H1 (cell line): ENCODE measurements at regions not wholly inside any gene's neighbourhood (a gene's known extent, or its start where the extent isn't known, plus 50 kb on each side); places are given as distances from the start of the nearest gene placed in this dataset.

ENCODE experiments used
- CTCF ChIA-PET: fragments of 300-600 bp; sonication (Branson Sonifier 250); formaldehyde crosslinking; loops from one replicate; lab custom pipeline; 2021; ENCODE audit not compliant: partially characterized antibody; lab: Charles Lee
- POLR2A ChIA-PET: fragments of 300-600 bp; sonication (Branson Sonifier 250); formaldehyde crosslinking; loops from one replicate; lab custom pipeline; 2021; ENCODE audit warnings: inconsistent platforms; ENCODE audit not compliant: partially characterized antibody; lab: Charles Lee
- DNase-seq, 2 experiments: peaks; one replicate each; pipeline versions ENCODE4 v3.0.0 to v3.0.0-alpha.2; 2010 to 2022; ENCODE audit warnings: low spot score in 2 of 2, low read depth in 1 of 2, mixed read lengths in 1 of 2
- FAIRE-seq: peaks from 2 replicates; lab custom pipeline; 2011; peaks lifted over from hg19 to GRCh38; lab: Jason Lieb, UNC
- H2AFZ ChIP-seq: 2 replicates; pipeline ENCODE4 v1.8.1; 2012; ENCODE audit warnings: low read length, inconsistent platforms
- H2AK5ac ChIP-seq: 2 replicates; pipeline ENCODE4 v1.6.1; 2013; ENCODE audit warnings: low read depth, low read length
- H2BK120ac ChIP-seq: replicated peaks from 2 replicates; pipeline ENCODE3; 2013; ENCODE audit warnings: low read depth, low read length, inconsistent platforms
- H2BK12ac ChIP-seq: 2 replicates; pipeline ENCODE4 v1.6.1; 2013; ENCODE audit warnings: low read depth, low read length
- H2BK15ac ChIP-seq: 2 replicates; pipeline ENCODE4 v1.6.1; 2013; ENCODE audit warnings: low read length
- H2BK20ac ChIP-seq: 2 replicates; pipeline ENCODE4 v1.6.1; 2013; ENCODE audit warnings: low read length
- H2BK5ac ChIP-seq: 2 replicates; pipeline ENCODE4 v1.6.1; 2013; ENCODE audit warnings: low read depth, low read length
- H3K14ac ChIP-seq: 2 replicates; pipeline ENCODE4 v1.6.1; 2013; ENCODE audit warnings: inconsistent platforms; ENCODE audit not compliant: insufficient read length
- H3K18ac ChIP-seq: 2 replicates; pipeline ENCODE4 v1.6.1; 2013; ENCODE audit warnings: low read length; ENCODE audit errors: extremely low read depth
- H3K23ac ChIP-seq: 2 replicates; pipeline ENCODE4 v1.6.1; 2013; ENCODE audit warnings: inconsistent platforms; ENCODE audit not compliant: insufficient read length
- H3K23me2 ChIP-seq: 2 replicates; pipeline ENCODE4 v1.6.1; 2013; ENCODE audit warnings: low read depth, low read length
- H3K27ac ChIP-seq: 2 replicates; pipeline ENCODE4 v1.6.1; 2011; ENCODE audit warnings: low read depth, low read length, inconsistent platforms
- H3K27me3 ChIP-seq, 4 experiments: replicated peaks in 1 of 4; 1 replicate in 1 of 4; 2 replicates in 3 of 4; pipeline versions ENCODE4 v1.6.1 to v1.8.1; 2011 to 2013; ENCODE audit warnings: low read length in 3 of 4, mild to moderate bottlenecking in 3 of 4, inconsistent platforms in 2 of 4, mixed read lengths in 2 of 4, moderate library complexity in 1 of 4; ENCODE audit not compliant: control insufficient read depth in 3 of 4, insufficient read depth in 3 of 4; ENCODE audit errors: extremely low read depth in 1 of 4
- H3K36me3 ChIP-seq, 4 experiments: 2 replicates each; pipeline versions ENCODE4 v1.6.1 to v1.8.1; 2011 to 2013; ENCODE audit warnings: mild to moderate bottlenecking in 4 of 4, low read length in 3 of 4, moderate library complexity in 2 of 4, control low read depth in 1 of 4, inconsistent platforms in 1 of 4; ENCODE audit not compliant: insufficient read depth in 4 of 4, control insufficient read depth in 2 of 4
- H3K4ac ChIP-seq: replicated peaks from 2 replicates; pipeline ENCODE3; 2013; ENCODE audit warnings: low read length, low read depth, mixed read lengths, inconsistent platforms; ENCODE audit not compliant: insufficient read length
- H3K4me1 ChIP-seq, 4 experiments: replicated peaks in 1 of 4; 1 replicate in 1 of 4; 2 replicates in 3 of 4; pipeline versions ENCODE4 v1.6.1 to v1.8.1; 2011 to 2013; ENCODE audit warnings: low read length in 3 of 4, inconsistent platforms in 2 of 4, mixed read lengths in 1 of 4; ENCODE audit not compliant: insufficient read depth in 4 of 4, control insufficient read depth in 3 of 4
- H3K4me2 ChIP-seq, 2 experiments: 2 replicates each; pipeline versions ENCODE4 v1.6.1 to v1.8.1; 2011 to 2013; ENCODE audit warnings: low read depth in 2 of 2, low read length in 2 of 2, control low read depth in 1 of 2, inconsistent platforms in 1 of 2, mild to moderate bottlenecking in 1 of 2; ENCODE audit not compliant: insufficient read depth in 1 of 2
- H3K4me3 ChIP-seq, 4 experiments: fragments of 200-600, 300-600 bp in 1 of 4; sonication (generic), shearing (Covaris generic), sonication (Bioruptor Twin) in 1 of 4; 2 replicates each; pipeline versions ENCODE4 v1.5.1 to v1.8.1; 2011 to 2016; ENCODE audit warnings: low read length in 4 of 4, low read depth in 3 of 4, control low read depth in 2 of 4, inconsistent platforms in 2 of 4, mild to moderate bottlenecking in 2 of 4, mixed read lengths in 1 of 4, moderate library complexity in 1 of 4; ENCODE audit not compliant: insufficient read depth in 2 of 4; ENCODE audit errors: extremely low read depth in 1 of 4
- H3K56ac ChIP-seq: replicated peaks from 2 replicates; pipeline ENCODE3; 2013; ENCODE audit warnings: low read depth, mild to moderate bottlenecking, mixed read lengths, low read length, inconsistent platforms; ENCODE audit not compliant: insufficient read length
- H3K79me1 ChIP-seq: 2 replicates; pipeline ENCODE4 v1.6.1; 2013; ENCODE audit warnings: low read depth, low read length, control low read depth
- H3K79me2 ChIP-seq, 2 experiments: 2 replicates each; pipeline versions ENCODE4 v1.6.1 to v1.8.1; 2012 to 2013; ENCODE audit warnings: low read length in 2 of 2, mild to moderate bottlenecking in 2 of 2, inconsistent platforms in 1 of 2; ENCODE audit not compliant: insufficient read depth in 2 of 2, control insufficient read depth in 1 of 2
- H3K9ac ChIP-seq, 4 experiments: replicated peaks in 1 of 4; 1 replicate in 1 of 4; 2 replicates in 3 of 4; pipeline versions ENCODE4 v1.6.1 to v1.8.1; 2011 to 2013; ENCODE audit warnings: low read depth in 3 of 4, low read length in 3 of 4, control low read depth in 2 of 4, mild to moderate bottlenecking in 2 of 4, moderate library complexity in 2 of 4, inconsistent platforms in 1 of 4; ENCODE audit errors: extremely low read depth in 1 of 4
- H3K9me3 ChIP-seq, 2 experiments: 2 replicates each; pipeline versions ENCODE4 v1.6.1 to v1.8.1; 2012 to 2013; ENCODE audit warnings: mild to moderate bottlenecking in 2 of 2, moderate library complexity in 2 of 2, control low read depth in 1 of 2, inconsistent platforms in 1 of 2, low read depth in 1 of 2, low read length in 1 of 2, mixed read lengths in 1 of 2; ENCODE audit not compliant: insufficient read depth in 2 of 2
- H4K20me1 ChIP-seq, 2 experiments: replicated peaks in 1 of 2; 2 replicates each; pipeline versions ENCODE3 to v1.8.1; 2011 to 2013; ENCODE audit warnings: inconsistent platforms in 2 of 2, low read length in 2 of 2, mild to moderate bottlenecking in 1 of 2; ENCODE audit not compliant: insufficient read depth in 2 of 2, control insufficient read depth in 1 of 2
- H4K5ac ChIP-seq: 2 replicates; pipeline ENCODE4 v1.6.1; 2013; ENCODE audit warnings: low read length, low read depth, mixed read lengths, inconsistent platforms; ENCODE audit not compliant: insufficient read length
- H4K8ac ChIP-seq: 2 replicates; pipeline ENCODE4 v1.8.0; 2013; ENCODE audit warnings: mild to moderate bottlenecking, moderate library complexity, low read length, inconsistent platforms; ENCODE audit not compliant: insufficient read depth; ENCODE audit errors: extremely low read depth
- H4K91ac ChIP-seq: replicated peaks from 2 replicates; pipeline ENCODE3; 2013; ENCODE audit warnings: low read length, mixed read lengths, inconsistent platforms; ENCODE audit not compliant: insufficient read length
- CBX8 ChIP-seq: fragments of 300-800, 300-1000 bp; sonication (generic); IDR thresholded peaks from 2 replicates; pipeline ENCODE4 v1.7.1; 2016; ENCODE audit warnings: low read depth, low read length, borderline replicate concordance
- GTF2F1 ChIP-seq: IDR thresholded peaks from 2 replicates; pipeline ENCODE4 v1.6.1; 2012; ENCODE audit warnings: low read depth, low read length, improper control_type of control experiment, borderline replicate concordance
- JUND ChIP-seq: IDR thresholded peaks from 2 replicates; pipeline ENCODE4 v1.6.1; 2011; ENCODE audit warnings: mild to moderate bottlenecking, improper control_type of control experiment, low read length
- MAX ChIP-seq: IDR thresholded peaks from 2 replicates; pipeline ENCODE4 v1.6.1; 2012; ENCODE audit warnings: inconsistent platforms
- WGBS, 2 experiments: shearing (Covaris generic) in 1 of 2; methylation state at CpG; one replicate each; pipeline versions ENCODE4 v1.1.6 to v1.1.7; 2013 to 2015; ENCODE audit warnings: low lambda C conversion rate in 2 of 2, mixed read lengths in 2 of 2, inconsistent platforms in 1 of 2, low coverage in 1 of 2, missing lambda C conversion rate in 1 of 2; ENCODE audit not compliant: insufficient replicate concordance in 2 of 2, insufficient coverage in 1 of 2, insufficient read length in 1 of 2; ENCODE audit errors: extremely low coverage in 1 of 2, missing lambda C conversion rate in 1 of 2; 5-methylcytosine and 5-hydroxymethylcytosine counted together

GRCh38 chr1:177754603-177755002 lies 215.3 kb downstream of the SEC16B start:
- Histone ChIP-seq H2BK20ac (no peak overlapping the region; the same call in 1 of the 2 replicates), H3K14ac (no peak overlapping the region), H3K27me3 (no peaks in the 10 kb centered on the region), H3K9me3 (peaks cover 4 to 11% of the 10 kb centered on the region in 2 experiments; a peak in 3 of 4 replicates), H2BK12ac (no peak overlapping the region), H2BK15ac (no peak overlapping the region), H3K36me3 (no peaks in the 10 kb centered on the region), H3K23me2 (no peaks in the 10 kb centered on the region), H3K79me2 (no peaks in the 10 kb centered on the region), H4K5ac (no peak overlapping the region), H3K56ac (no peak overlapping the region), H4K8ac (no peak overlapping the region), H3K23ac (no peak overlapping the region), H3K18ac (no peak overlapping the region), H3K4ac (no peak overlapping the region), H3K27ac (no peak overlapping the region), H2BK5ac (no peak overlapping the region), H4K91ac (no peak overlapping the region), H3K4me1 (peaks cover 0 to 4% (median 2%) of the 10 kb centered on the region in 4 experiments; a peak in 3 of 7 replicates), H2AFZ (peak overlapping the region; percentile 80; the same call in 1 of the 2 replicates), H3K4me2 (no peak overlapping the region)
- FAIRE-seq (no peak), DNase-seq (no peak)
- ChIA-PET CTCF (interaction anchor here (1.0 kb wide), 1 partner anchor 148 kb away, joined by 3 read pairs; no protein-coding TSS in a partner anchor), POLR2A (no interaction called here)
- 59% methylated on average over 2 of the region's 2 CpGs; no CpG with 5 or more reads in 1 of the 2 experiments for WGBS, 2 experiments
- TF ChIP-seq CBX8 (no peak), MAX (no peak), GTF2F1 (no peak), JUND (no peak)
- TF ChIP-seq, all 59 proteins: peak for 0
- H3K9ac ChIP-seq = no peak overlapping the region
- H4K20me1 ChIP-seq = no peaks in the 10 kb centered on the region
- no peak overlapping the region for H3K4me3 ChIP-seq
- H2BK120ac ChIP-seq = no peak overlapping the region
- no peak overlapping the region for H2AK5ac ChIP-seq
- no peaks in the 10 kb centered on the region for H3K79me1 ChIP-seq
